Stimulated activated CD4-positive, alpha-beta T cell treated with anti-CD3 and anti-CD28 coated beads, Interleukin-1b, Interleukin-23, amount 100 ng/mL, for 24 hours (primary cell): ENCODE measurements at regions not wholly inside any gene's neighbourhood (a gene's known extent, or its start where the extent isn't known, plus 50 kb on each side); places are given as distances from the start of the nearest gene placed in this dataset.

Experiments used
- DNase-seq, 4 experiments: peaks; one replicate each; pipeline ENCODE4 v3.0.0-alpha.2; 2020; ENCODE audit warnings: low read depth in 4 of 4, low spot score in 1 of 4

- no peak for DNase-seq
Observed at GRCh38 chr2:241942416-241943208, 73.1 kb downstream of the RTP5 start.

- no peak for DNase-seq
Observed at GRCh38 chr2:241943209-241943850, 73.8 kb downstream of the RTP5 start.

- no peak for DNase-seq
Observed at GRCh38 chr2:241943961-241944575, 74.5 kb downstream of the RTP5 start.

- no peak for DNase-seq
Observed at GRCh38 chr2:241944821-241945220, 75.3 kb downstream of the RTP5 start.

GRCh38 chr2:241945311-241945710 is 75.8 kb downstream of the RTP5 start:
- DNase-seq, result no peak

GRCh38 chr2:241945803-241946202 is 76.3 kb downstream of the RTP5 start:
- DNase-seq, result no peak

- DNase-seq, result no peak
Observed at GRCh38 chr2:241946306-241947003, 76.9 kb downstream of the RTP5 start.

GRCh38 chr2:241947004-241947350 is 77.4 kb downstream of the RTP5 start:
- DNase-seq, result no peak

GRCh38 chr2:241947401-241947800 is 77.9 kb downstream of the RTP5 start:
- no peak for DNase-seq

GRCh38 chr2:241947876-241948275 is 78.3 kb downstream of the RTP5 start:
- no peak for DNase-seq

- DNase-seq, result no peak
Observed at GRCh38 chr2:241948299-241948897, 78.9 kb downstream of the RTP5 start.

GRCh38 chr2:241948901-241949735 is 79.6 kb downstream of the RTP5 start:
- no peak for DNase-seq

- DNase-seq, result no peak
Observed at GRCh38 chr2:241949736-241950412, 80.3 kb downstream of the RTP5 start.

- DNase-seq, result peak; percentile 33 to 57 (median 48)
Observed at GRCh38 chr2:241950413-241951315, 81.1 kb downstream of the RTP5 start.

GRCh38 chr2:241951316-241951700 is 81.8 kb downstream of the RTP5 start:
- DNase-seq, result no peak

GRCh38 chr2:241951920-241952319 is 82.4 kb downstream of the RTP5 start:
- no peak for DNase-seq

- no peak for DNase-seq
Observed at GRCh38 chr2:241952816-241953215, 83.3 kb downstream of the RTP5 start.

GRCh38 chr2:241953324-241953928 is 83.9 kb downstream of the RTP5 start:
- DNase-seq, result no peak
